Loucy (cell line): ENCODE measurements at regions not wholly inside any gene's neighbourhood (a gene's known extent, or its start where the extent isn't known, plus 50 kb on each side); places are given as distances from the start of the nearest gene placed in this dataset.

Experiments used
- H2AFZ ChIP-seq: fragments of 200-600 bp; sonication (generic); 2 replicates; pipeline ENCODE4 v1.6.0; 2016; ENCODE audit warnings: antibody characterized with exemption, mild to moderate bottlenecking, low read length, moderate library complexity
- H3F3A ChIP-seq: fragments of 200-600 bp; 2 replicates; pipeline ENCODE4 v1.6.0; 2016; ENCODE audit warnings: antibody characterized with exemption, low read depth, mild to moderate bottlenecking
- H3K27me3 ChIP-seq: fragments of 200-600 bp; sonication (generic); 2 replicates; pipeline ENCODE4 v1.6.1; 2014; ENCODE audit warnings: low read length, mild to moderate bottlenecking; ENCODE audit not compliant: insufficient read depth, poor library complexity, severe bottlenecking
- H3K36me3 ChIP-seq: fragments of 200-600 bp; sonication (generic); 2 replicates; pipeline ENCODE4 v1.6.1; 2016; ENCODE audit warnings: low read length; ENCODE audit not compliant: insufficient read depth
- H3K4me1 ChIP-seq: fragments of 200-600 bp; sonication (generic); 2 replicates; pipeline ENCODE4 v1.5.1; 2014; ENCODE audit warnings: low read length, mild to moderate bottlenecking; ENCODE audit not compliant: insufficient read depth, poor library complexity, severe bottlenecking
- H3K4me2 ChIP-seq: fragments of 200-600 bp; sonication (generic); 2 replicates; pipeline ENCODE4 v1.6.0; 2014; ENCODE audit warnings: antibody characterized with exemption, low read length, low read depth, mild to moderate bottlenecking; ENCODE audit not compliant: poor library complexity, severe bottlenecking
- H3K4me3 ChIP-seq: fragments of 200-600 bp; sonication (generic); 2 replicates; pipeline ENCODE4 v1.5.1; 2014; ENCODE audit warnings: low read length, mild to moderate bottlenecking, mixed read lengths; ENCODE audit not compliant: poor library complexity, severe bottlenecking
- H3K79me2 ChIP-seq: fragments of 200-600 bp; sonication (generic); 2 replicates; pipeline ENCODE4 v1.6.1; 2014; ENCODE audit warnings: low read length; ENCODE audit not compliant: insufficient read depth
- H3K9ac ChIP-seq: fragments of 200-600 bp; sonication (generic); 2 replicates; pipeline ENCODE4 v1.6.0; 2014; ENCODE audit warnings: mild to moderate bottlenecking, low read depth, low read length, moderate library complexity; ENCODE audit not compliant: poor library complexity, severe bottlenecking
- H3K9me2 ChIP-seq: fragments of 200-600 bp; sonication (generic); replicated peaks from 2 replicates; pipeline ENCODE4 v1.6.1; 2016; ENCODE audit warnings: low read depth, low read length, mixed read lengths
- H3K9me3 ChIP-seq: fragments of 200-600 bp; sonication (generic); 2 replicates; pipeline ENCODE4 v1.6.1; 2014; ENCODE audit warnings: mild to moderate bottlenecking, antibody characterized with exemption, low read length, low read depth; ENCODE audit not compliant: insufficient read depth
- H4K20me1 ChIP-seq: fragments of 200-600 bp; sonication (generic); 2 replicates; pipeline ENCODE4 v1.6.0; 2014; ENCODE audit warnings: antibody characterized with exemption, low read length, mild to moderate bottlenecking; ENCODE audit not compliant: insufficient read depth, poor library complexity, severe bottlenecking
- EZH2phosphoT487 ChIP-seq: fragments of 200-600 bp; IDR thresholded peaks from 2 replicates; pipeline ENCODE4 v1.6.1; 2018; ENCODE audit warnings: antibody characterized with exemption, mild to moderate bottlenecking, moderate library complexity, borderline replicate concordance
- TF ChIP-seq, protein P1 (sequence below): fragments of 200-600 bp; sonication (generic); conservative IDR thresholded peaks from 2 replicates; pipeline ENCODE4 v1.5.1; 2014; ENCODE audit warnings: mild to moderate bottlenecking, antibody characterized with exemption, low read length

DNA sequence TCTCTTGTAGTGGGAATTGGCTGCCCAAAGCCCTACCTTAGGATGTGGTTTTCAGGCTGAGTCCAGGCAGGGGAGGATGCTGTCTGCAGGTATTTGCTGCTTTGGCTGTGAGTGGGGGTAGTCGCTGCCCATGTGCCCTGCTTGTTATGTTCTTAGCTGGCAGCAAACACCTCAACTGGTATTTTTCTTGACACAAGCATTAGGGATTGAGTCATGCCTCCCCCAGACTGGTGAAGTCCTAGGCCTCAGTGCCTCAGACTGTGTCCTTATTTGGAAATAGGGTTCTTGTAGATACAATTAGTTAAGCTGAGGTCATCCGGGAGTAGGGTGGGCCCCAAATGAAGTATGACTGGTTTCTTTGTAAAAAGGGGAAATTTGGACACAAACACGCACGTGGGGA lies 808.3 kb upstream of the EEF2KMT start:
- Histone ChIP-seq H3K9me3 (no peaks in the 10 kb centered on the region), H3F3A (no peaks in the 10 kb centered on the region), H3K4me2 (no peak overlapping the region), H3K4me3 (no peak overlapping the region), H3K36me3 (no peaks in the 10 kb centered on the region), H3K9me2 (no peaks in the 10 kb centered on the region), H4K20me1 (no peaks in the 10 kb centered on the region), H3K79me2 (no peaks in the 10 kb centered on the region), H3K27me3 (no peaks in the 10 kb centered on the region), H2AFZ (no peak overlapping the region), H3K4me1 (no peaks in the 10 kb centered on the region), H3K9ac (no peak overlapping the region)
- TF ChIP-seq, protein P1, sequence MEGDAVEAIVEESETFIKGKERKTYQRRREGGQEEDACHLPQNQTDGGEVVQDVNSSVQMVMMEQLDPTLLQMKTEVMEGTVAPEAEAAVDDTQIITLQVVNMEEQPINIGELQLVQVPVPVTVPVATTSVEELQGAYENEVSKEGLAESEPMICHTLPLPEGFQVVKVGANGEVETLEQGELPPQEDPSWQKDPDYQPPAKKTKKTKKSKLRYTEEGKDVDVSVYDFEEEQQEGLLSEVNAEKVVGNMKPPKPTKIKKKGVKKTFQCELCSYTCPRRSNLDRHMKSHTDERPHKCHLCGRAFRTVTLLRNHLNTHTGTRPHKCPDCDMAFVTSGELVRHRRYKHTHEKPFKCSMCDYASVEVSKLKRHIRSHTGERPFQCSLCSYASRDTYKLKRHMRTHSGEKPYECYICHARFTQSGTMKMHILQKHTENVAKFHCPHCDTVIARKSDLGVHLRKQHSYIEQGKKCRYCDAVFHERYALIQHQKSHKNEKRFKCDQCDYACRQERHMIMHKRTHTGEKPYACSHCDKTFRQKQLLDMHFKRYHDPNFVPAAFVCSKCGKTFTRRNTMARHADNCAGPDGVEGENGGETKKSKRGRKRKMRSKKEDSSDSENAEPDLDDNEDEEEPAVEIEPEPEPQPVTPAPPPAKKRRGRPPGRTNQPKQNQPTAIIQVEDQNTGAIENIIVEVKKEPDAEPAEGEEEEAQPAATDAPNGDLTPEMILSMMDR, result no peak
- TF ChIP-seq EZH2phosphoT487, result no peak

DNA sequence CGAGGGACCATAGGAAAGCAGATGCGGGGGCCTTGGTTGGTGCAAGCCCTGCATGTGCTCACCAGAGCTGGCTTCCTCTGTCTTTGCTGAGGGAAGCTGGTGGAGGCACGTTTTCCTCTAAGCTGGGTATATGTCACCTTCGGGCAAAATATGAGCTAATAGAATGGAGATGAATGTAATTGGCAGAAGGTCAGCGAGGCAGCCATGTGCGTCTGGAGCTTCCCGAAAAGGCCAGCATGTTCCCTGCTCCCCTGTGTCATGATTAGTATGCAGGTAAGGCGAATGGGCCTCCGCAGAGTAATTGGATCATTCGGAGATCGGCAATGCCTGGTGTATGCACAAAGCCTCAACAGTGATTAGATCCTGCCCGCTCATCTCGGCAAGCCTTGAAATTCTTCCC lies 806.2 kb upstream of the EEF2KMT start:
- Histone ChIP-seq H3K4me3 (no peak overlapping the region), H3K9me2 (no peaks in the 10 kb centered on the region), H3K9me3 (no peaks in the 10 kb centered on the region), H4K20me1 (no peaks in the 10 kb centered on the region), H3K4me2 (no peak overlapping the region), H3K27me3 (no peaks in the 10 kb centered on the region), H3K36me3 (no peaks in the 10 kb centered on the region), H3F3A (no peaks in the 10 kb centered on the region), H3K9ac (no peak overlapping the region), H3K79me2 (no peaks in the 10 kb centered on the region), H2AFZ (no peak overlapping the region), H3K4me1 (no peaks in the 10 kb centered on the region)
- no peak for TF ChIP-seq EZH2phosphoT487
- TF ChIP-seq, protein P1, result no peak

DNA sequence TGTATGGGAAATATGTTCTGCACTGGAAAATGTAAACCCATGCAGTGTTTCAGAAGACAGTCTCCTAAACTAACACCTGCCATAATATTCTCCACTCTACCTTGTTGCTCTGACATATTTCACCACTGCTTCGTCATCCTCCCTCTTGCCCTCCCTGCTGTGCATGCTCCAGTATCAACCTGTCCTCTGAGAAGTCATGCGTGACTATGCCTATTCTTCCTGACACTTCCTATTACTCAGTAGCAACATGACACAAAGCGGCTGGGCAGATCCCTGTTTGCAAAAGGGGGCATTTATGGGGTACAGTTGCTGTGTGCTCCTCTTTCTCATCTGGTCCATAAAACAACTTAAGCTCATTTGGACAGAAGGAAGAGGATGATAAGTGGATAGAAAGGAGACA lies 805.6 kb upstream of the EEF2KMT start:
- no peaks in the 10 kb centered on the region for H4K20me1 ChIP-seq
- H2AFZ ChIP-seq, result no peak overlapping the region
- no peaks in the 10 kb centered on the region for H3K4me1 ChIP-seq
- no peaks in the 10 kb centered on the region for H3K36me3 ChIP-seq
- H3K4me3 ChIP-seq, result no peak overlapping the region
- no peaks in the 10 kb centered on the region for H3K79me2 ChIP-seq
- no peak overlapping the region for H3K9ac ChIP-seq
- no peaks in the 10 kb centered on the region for H3F3A ChIP-seq
- TF ChIP-seq, protein P1, result no peak
- no peak for TF ChIP-seq EZH2phosphoT487
- no peak overlapping the region for H3K4me2 ChIP-seq
- H3K9me3 ChIP-seq, result no peaks in the 10 kb centered on the region
- H3K9me2 ChIP-seq, result no peaks in the 10 kb centered on the region
- H3K27me3 ChIP-seq, result no peaks in the 10 kb centered on the region
